GM12878 (cell line): ENCODE measurements at regions not wholly inside any gene's neighbourhood (a gene's known extent, or its start where the extent isn't known, plus 50 kb on each side); places are given as distances from the start of the nearest gene placed in this dataset.

ENCODE experiments used
- ATAC-seq: fragments of 200-7000 bp; cut with Tn5 transposase; 3 replicates; pipeline ENCODE4 v1.9.1; 2020; ENCODE audit warnings: mild to moderate bottlenecking, moderate library complexity
- BruUV-seq: library from RNA; stranded (reverse); fragments of 400-500 nt; replicated peaks from 2 replicates; lab custom pipeline; 2021; lab: Mats Ljungman, UMichigan
- CTCF ChIA-PET: fragments of 300-600 bp; sonication (Branson Sonifier 250); formaldehyde crosslinking; extraction: SDS; loops from one replicate; lab custom pipeline; 2021; ENCODE audit warnings: inconsistent platforms; lab: Yijun Ruan, JAX
- POLR2A ChIA-PET: fragments of 350-600 bp; formaldehyde crosslinking; extraction: SDS; loops from one replicate; lab custom pipeline; 2021; ENCODE audit warnings: inconsistent platforms; lab: Charles Lee
- RAD21 ChIA-PET: fragments of 300-600 bp; sonication (Branson Sonifier 250); formaldehyde crosslinking; loops from one replicate; lab custom pipeline; 2023; ENCODE audit warnings: antibody characterized with exemption; ENCODE audit not compliant: unreplicated experiment; lab: Charles Lee
- SMC1A ChIA-PET: fragments of 300-600 bp; sonication (Branson Sonifier 250); formaldehyde crosslinking; loops from one replicate; lab custom pipeline; 2023; ENCODE audit not compliant: unreplicated experiment, uncharacterized antibody; lab: Charles Lee
- DNase-seq: peaks from one replicate; pipeline ENCODE4 v3.0.0-alpha.2; 2011; ENCODE audit warnings: low read depth, low spot score
- FAIRE-seq: peaks from 3 replicates; lab custom pipeline; 2011; peaks lifted over from hg19 to GRCh38; lab: Jason Lieb, UNC
- H2AFZ ChIP-seq: 2 replicates; pipeline ENCODE4 v1.6.0; 2011; ENCODE audit warnings: low read depth, low read length, control low read depth; ENCODE audit not compliant: control insufficient read depth
- H3K27ac ChIP-seq: 2 replicates; pipeline ENCODE4 v1.5.1; 2011; ENCODE audit warnings: control low read depth; ENCODE audit not compliant: control insufficient read depth, insufficient read depth
- H3K27me3 ChIP-seq, 2 experiments: replicated peaks in 1 of 2; 2 replicates each; pipeline versions ENCODE4 v1.6.0 to v1.6.1; 2011; ENCODE audit warnings: low read length in 1 of 2; ENCODE audit not compliant: control insufficient read depth in 2 of 2, insufficient read depth in 2 of 2
- H3K36me3 ChIP-seq, 2 experiments: 2 replicates each; pipeline ENCODE4 v1.5.1; 2011; ENCODE audit warnings: low read length in 1 of 2; ENCODE audit not compliant: control insufficient read depth in 2 of 2, insufficient read depth in 2 of 2
- H3K4me1 ChIP-seq: 2 replicates; pipeline ENCODE4 v1.6.1; 2011; ENCODE audit warnings: mild to moderate bottlenecking, low read length, moderate library complexity, mixed read lengths; ENCODE audit not compliant: control insufficient read depth, insufficient read depth
- H3K4me2 ChIP-seq: 2 replicates; pipeline ENCODE4 v1.6.0; 2011; ENCODE audit warnings: control low read depth; ENCODE audit not compliant: control insufficient read depth, insufficient read depth
- H3K4me3 ChIP-seq: fragments of 200-600 bp; sonication (generic); 2 replicates; pipeline ENCODE4 v1.5.1; 2016
- H3K79me2 ChIP-seq: 2 replicates; pipeline ENCODE4 v1.6.0; 2011; ENCODE audit warnings: low read length; ENCODE audit not compliant: control insufficient read depth, insufficient read depth
- H3K9ac ChIP-seq: 2 replicates; pipeline ENCODE4 v1.8.0; 2011; ENCODE audit warnings: low read length, control low read depth, mixed read lengths; ENCODE audit not compliant: control insufficient read depth, insufficient read depth
- H3K9me3 ChIP-seq: replicated peaks from 3 replicates; pipeline ENCODE4 v1.5.1; 2011; ENCODE audit warnings: mild to moderate bottlenecking, low read length; ENCODE audit not compliant: control insufficient read depth, insufficient read depth
- H4K20me1 ChIP-seq: 2 replicates; pipeline ENCODE4 v1.6.0; 2011; ENCODE audit not compliant: control insufficient read depth, insufficient read depth
- GABPA ChIP-seq: IDR thresholded peaks from 2 replicates; pipeline ENCODE4 v1.6.1; 2014; ENCODE audit warnings: antibody characterized with exemption, low read depth, mild to moderate bottlenecking, inconsistent platforms
- JUNB ChIP-seq: IDR thresholded peaks from 2 replicates; pipeline ENCODE4 v1.6.1; 2016; ENCODE audit warnings: antibody characterized with exemption, mild to moderate bottlenecking
- RFX5 ChIP-seq: IDR thresholded peaks from 2 replicates; pipeline ENCODE4 v1.6.1; 2011; ENCODE audit warnings: low read depth, low read length, improper control_type of control experiment
- SIX5 ChIP-seq: IDR thresholded peaks from 2 replicates; pipeline ENCODE4 v1.6.1; 2011; ENCODE audit warnings: mild to moderate bottlenecking, low read depth, low read length, moderate library complexity; ENCODE audit not compliant: severe bottlenecking
- SREBF1 ChIP-seq: IDR thresholded peaks from 2 replicates; pipeline ENCODE4 v1.6.1; 2012; ENCODE audit warnings: mild to moderate bottlenecking, low read length
- USF1 ChIP-seq: IDR thresholded peaks from 2 replicates; pipeline ENCODE4 v1.6.1; 2011; ENCODE audit warnings: borderline replicate concordance, low read depth, mild to moderate bottlenecking, moderate library complexity, mixed read lengths, low read length; ENCODE audit not compliant: insufficient read depth; ENCODE audit errors: extremely low read length
- WGBS: methylation state at CpG from one replicate; pipeline ENCODE4 v1.1.6; 2016; ENCODE audit warnings: low lambda C conversion rate; ENCODE audit not compliant: insufficient replicate concordance, insufficient coverage; ENCODE audit errors: missing lambda C conversion rate; 5-methylcytosine and 5-hydroxymethylcytosine counted together
- in situ Hi-C: fragments of 300-500 bp; cut with MboI; formaldehyde crosslinking; loops from 9 replicates; pipeline ENCODE4 v1.14.3; 2018; ENCODE audit warnings: mixed read lengths
- intact Hi-C: fragments of 100-400 bp; cut with micrococcal nuclease; formaldehyde crosslinking; loops from one replicate; pipeline ENCODE4 v1.14.2; 2022; ENCODE audit not compliant: unreplicated experiment
- TF ChIP-seq, protein P1 (sequence below), 3 experiments: IDR thresholded peaks in 2 of 3; conservative IDR thresholded peaks in 1 of 3; 2 replicates each; pipeline ENCODE4 v1.5.1; 2011; ENCODE audit warnings: low read depth in 3 of 3, low read length in 3 of 3, mild to moderate bottlenecking in 3 of 3, control low read depth in 2 of 3, moderate library complexity in 2 of 3, inconsistent platforms in 1 of 3, mixed read lengths in 1 of 3; ENCODE audit not compliant: control insufficient read depth in 2 of 3, insufficient read depth in 1 of 3; ENCODE audit errors: extremely low read depth in 1 of 3
- TF ChIP-seq, protein P2 (sequence below): fragments of 450-650 bp; IDR thresholded peaks from 2 replicates; pipeline ENCODE4 v1.6.1; 2017; ENCODE audit warnings: mild to moderate bottlenecking

- Histone ChIP-seq H3K4me3 (no peak overlapping the region), H3K9ac (no peak overlapping the region), H4K20me1 (no peaks in the 10 kb centered on the region; the same call in 1 of the 2 replicates), H3K79me2 (no peaks in the 10 kb centered on the region), H3K4me1 (no peaks in the 10 kb centered on the region), H3K36me3 (no peaks in the 10 kb centered on the region), H3K9me3 (no peaks in the 10 kb centered on the region), H3K27ac (no peak overlapping the region), H3K4me2 (no peak overlapping the region), H2AFZ (no peak overlapping the region), H3K27me3 (no peaks in the 10 kb centered on the region)
- ChIA-PET CTCF (no interaction called here), SMC1A (no interaction called here), POLR2A (no interaction called here), RAD21 (no interaction called here)
- in situ Hi-C loops: no loop called here
- no peak for FAIRE-seq
- 0% methylated on average over 1 of the region's 1 CpG for WGBS
- TF ChIP-seq SREBF1 (no peak), SIX5 (no peak), GABPA (no peak), RFX5 (no peak), USF1 (no peak), JUNB (no peak)
- TF ChIP-seq, protein P1, sequence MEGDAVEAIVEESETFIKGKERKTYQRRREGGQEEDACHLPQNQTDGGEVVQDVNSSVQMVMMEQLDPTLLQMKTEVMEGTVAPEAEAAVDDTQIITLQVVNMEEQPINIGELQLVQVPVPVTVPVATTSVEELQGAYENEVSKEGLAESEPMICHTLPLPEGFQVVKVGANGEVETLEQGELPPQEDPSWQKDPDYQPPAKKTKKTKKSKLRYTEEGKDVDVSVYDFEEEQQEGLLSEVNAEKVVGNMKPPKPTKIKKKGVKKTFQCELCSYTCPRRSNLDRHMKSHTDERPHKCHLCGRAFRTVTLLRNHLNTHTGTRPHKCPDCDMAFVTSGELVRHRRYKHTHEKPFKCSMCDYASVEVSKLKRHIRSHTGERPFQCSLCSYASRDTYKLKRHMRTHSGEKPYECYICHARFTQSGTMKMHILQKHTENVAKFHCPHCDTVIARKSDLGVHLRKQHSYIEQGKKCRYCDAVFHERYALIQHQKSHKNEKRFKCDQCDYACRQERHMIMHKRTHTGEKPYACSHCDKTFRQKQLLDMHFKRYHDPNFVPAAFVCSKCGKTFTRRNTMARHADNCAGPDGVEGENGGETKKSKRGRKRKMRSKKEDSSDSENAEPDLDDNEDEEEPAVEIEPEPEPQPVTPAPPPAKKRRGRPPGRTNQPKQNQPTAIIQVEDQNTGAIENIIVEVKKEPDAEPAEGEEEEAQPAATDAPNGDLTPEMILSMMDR (IDR thresholded peaks at IDR 0.05 in 2 of 3, conservative IDR thresholded peaks at IDR 0.05 in 1 of 3; ENCODE audit: control insufficient read depth in 2 of 3, extremely low read depth in 1 of 3, insufficient read depth in 1 of 3, low read depth in 3 of 3, low read length in 3 of 3): no peak
- TF ChIP-seq, protein P2, sequence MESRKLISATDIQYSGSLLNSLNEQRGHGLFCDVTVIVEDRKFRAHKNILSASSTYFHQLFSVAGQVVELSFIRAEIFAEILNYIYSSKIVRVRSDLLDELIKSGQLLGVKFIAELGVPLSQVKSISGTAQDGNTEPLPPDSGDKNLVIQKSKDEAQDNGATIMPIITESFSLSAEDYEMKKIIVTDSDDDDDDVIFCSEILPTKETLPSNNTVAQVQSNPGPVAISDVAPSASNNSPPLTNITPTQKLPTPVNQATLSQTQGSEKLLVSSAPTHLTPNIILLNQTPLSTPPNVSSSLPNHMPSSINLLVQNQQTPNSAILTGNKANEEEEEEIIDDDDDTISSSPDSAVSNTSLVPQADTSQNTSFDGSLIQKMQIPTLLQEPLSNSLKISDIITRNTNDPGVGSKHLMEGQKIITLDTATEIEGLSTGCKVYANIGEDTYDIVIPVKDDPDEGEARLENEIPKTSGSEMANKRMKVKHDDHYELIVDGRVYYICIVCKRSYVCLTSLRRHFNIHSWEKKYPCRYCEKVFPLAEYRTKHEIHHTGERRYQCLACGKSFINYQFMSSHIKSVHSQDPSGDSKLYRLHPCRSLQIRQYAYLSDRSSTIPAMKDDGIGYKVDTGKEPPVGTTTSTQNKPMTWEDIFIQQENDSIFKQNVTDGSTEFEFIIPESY: no peak
- intact Hi-C loops: no loop called here
- no peak for DNase-seq
- BruUV-seq: no TSS peak
- no peak for ATAC-seq
Measured at GRCh38 chr11:87754685-87755084, 420.6 kb downstream of the RAB38 start.
